ENCODE measurements at regions not wholly inside any gene's neighbourhood (a gene's known extent, or its start where the extent isn't known, plus 50 kb on each side); places are given as distances from the start of the nearest gene placed in this dataset.
"Not testable (repeated sequence)": the region's sequence is repeated elsewhere in the genome, so short reads cannot be mapped to it uniquely, and the experiment has no call there.

GRCh38 chr7:25694699-25695098 lies 457.3 kb upstream of the NFE2L3 start:
- Histone ChIP-seq H3K27ac (no peak overlapping the region), H3K27me3 (no peaks in the 10 kb centered on the region), H3K36me3 (no peaks in the 10 kb centered on the region), H3K4me3 (no peak overlapping the region), H3K9me3 (no peaks in the 10 kb centered on the region), H3K4me1 (no peaks in the 10 kb centered on the region)
- 75 to 83% methylated on average over 4 of the region's 4 CpGs for whole genome bisulfite sequencing, 2 donors
- intact Hi-C loops (cut with DNase I) = no loop called here
- TF ChIP-seq EP300 (IDR thresholded peaks at IDR 0.05) (no peak), CTCF (IDR thresholded peaks at IDR 0.05) (no peak), POLR2AphosphoS5 (IDR thresholded peaks at IDR 0.05) (no peak)
- DNase-seq = no peak

GRCh38 chr7:25696571-25696970 lies 455.4 kb upstream of the NFE2L3 start:
- no peak for DNase-seq
- Histone ChIP-seq H3K27ac (no peak overlapping the region), H3K4me3 (no peak overlapping the region), H3K9me3 (no peaks in the 10 kb centered on the region), H3K4me1 (no peaks in the 10 kb centered on the region), H3K27me3 (no peaks in the 10 kb centered on the region), H3K36me3 (no peaks in the 10 kb centered on the region)
- 86 to 92% methylated on average over 2 of the region's 2 CpGs for WGBS, 2 donors
- TF ChIP-seq POLR2AphosphoS5 (IDR thresholded peaks at IDR 0.05) = no peak
- TF ChIP-seq EP300 (IDR thresholded peaks at IDR 0.05) = no peak
- no peak for TF ChIP-seq CTCF (IDR thresholded peaks at IDR 0.05)
- no peak for TF ChIP-seq POLR2A (IDR thresholded peaks at IDR 0.05)
- intact Hi-C loops (cut with DNase I) = no loop called here

DNA sequence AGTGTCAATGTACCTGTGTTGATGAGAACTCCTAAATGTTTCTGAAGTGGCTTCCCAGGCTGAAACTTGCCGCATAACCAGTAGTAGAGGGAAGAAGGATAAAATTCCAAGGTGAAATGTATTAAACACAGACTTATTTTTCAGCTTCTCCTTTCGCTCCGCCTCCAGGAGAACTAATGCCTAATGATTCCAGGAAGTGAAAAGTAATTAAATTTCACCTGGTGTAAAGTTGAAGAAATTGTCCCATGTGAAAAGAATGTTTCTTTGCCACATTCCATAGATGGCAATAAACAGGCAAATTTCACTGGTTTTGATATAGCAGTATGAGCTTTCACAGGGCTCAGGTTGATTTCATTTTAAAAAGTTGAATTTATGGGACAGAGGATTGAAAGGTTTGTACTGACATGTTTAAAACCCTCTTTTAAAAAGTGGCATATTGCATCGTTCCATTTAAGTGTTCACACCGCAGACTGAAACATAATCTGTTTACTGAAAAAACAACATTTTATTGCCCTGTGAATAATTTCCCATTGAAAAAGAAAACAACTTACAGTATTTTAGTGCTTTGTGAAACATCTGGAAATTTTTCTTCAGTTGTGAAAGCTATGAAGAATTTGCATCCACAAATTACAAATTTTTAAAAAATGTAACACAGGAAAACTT lies 453.4 kb upstream of the NFE2L3 start:
- H3K4me3 ChIP-seq = no peak overlapping the region
- no peak overlapping the region for H3K27ac ChIP-seq
- H3K9me3 ChIP-seq = no peaks in the 10 kb centered on the region
- no peaks in the 10 kb centered on the region for H3K36me3 ChIP-seq
- H3K4me1 ChIP-seq = no peaks in the 10 kb centered on the region
- no peaks in the 10 kb centered on the region for H3K27me3 ChIP-seq
- intact Hi-C loops (cut with DNase I) = no loop called here
- TF ChIP-seq POLR2A (IDR thresholded peaks at IDR 0.05) = no peak
- no peak for TF ChIP-seq EP300 (IDR thresholded peaks at IDR 0.05)
- no peak for TF ChIP-seq POLR2AphosphoS5 (IDR thresholded peaks at IDR 0.05)
- no peak for TF ChIP-seq CTCF (IDR thresholded peaks at IDR 0.05)
- 72 to 86% methylated on average over 5 of the region's 5 CpGs for WGBS, 2 donors
- DNase-seq = no peak

- H3K9me3 ChIP-seq; H3K27ac ChIP-seq; H3K36me3 ChIP-seq; intact Hi-C loops (cut with DNase I); H3K4me1 ChIP-seq; DNase-seq; H3K27me3 ChIP-seq; H3K4me3 ChIP-seq: not testable (repeated sequence)
- 91 to 94% methylated on average over 7 of the region's 7 CpGs for WGBS, 2 donors
Observed at GRCh38 chr7:25700141-25700540, 451.9 kb upstream of the NFE2L3 start.

DNA sequence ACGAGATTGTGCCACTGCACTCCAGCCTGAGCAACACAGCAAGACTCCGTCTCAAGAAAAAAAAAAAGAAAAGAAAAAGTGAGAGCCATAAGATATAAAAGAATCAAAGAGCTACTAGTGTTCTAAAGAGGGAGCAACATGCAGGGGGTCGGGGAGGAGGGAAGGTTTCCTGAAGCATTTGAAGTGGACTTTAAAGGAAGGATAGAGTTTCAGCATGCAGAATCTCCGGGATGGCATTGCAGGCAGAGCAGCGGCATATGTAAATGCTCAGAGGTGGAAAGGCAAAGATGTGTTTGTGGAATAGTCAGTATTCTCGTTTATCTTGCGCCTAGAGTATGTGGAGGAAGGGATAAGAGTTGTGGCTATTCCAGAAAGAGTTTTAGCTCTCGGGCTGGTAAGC lies 447.6 kb upstream of the NFE2L3 start:
- intact Hi-C loops (cut with DNase I) = no loop called here
- Histone ChIP-seq H3K36me3 (no peaks in the 10 kb centered on the region), H3K9me3 (no peaks in the 10 kb centered on the region), H3K4me3 (no peak overlapping the region), H3K27me3 (no peaks in the 10 kb centered on the region), H3K27ac (no peak overlapping the region), H3K4me1 (peaks cover 0 to 12% (median 10%) of the 10 kb centered on the region in 4 donors)
- TF ChIP-seq POLR2AphosphoS5 (IDR thresholded peaks at IDR 0.05) (no peak), POLR2A (IDR thresholded peaks at IDR 0.05) (no peak)
- DNase-seq = no peak
- WGBS, 2 donors = 94 to 95% methylated on average over 8 of the region's 8 CpGs

DNA sequence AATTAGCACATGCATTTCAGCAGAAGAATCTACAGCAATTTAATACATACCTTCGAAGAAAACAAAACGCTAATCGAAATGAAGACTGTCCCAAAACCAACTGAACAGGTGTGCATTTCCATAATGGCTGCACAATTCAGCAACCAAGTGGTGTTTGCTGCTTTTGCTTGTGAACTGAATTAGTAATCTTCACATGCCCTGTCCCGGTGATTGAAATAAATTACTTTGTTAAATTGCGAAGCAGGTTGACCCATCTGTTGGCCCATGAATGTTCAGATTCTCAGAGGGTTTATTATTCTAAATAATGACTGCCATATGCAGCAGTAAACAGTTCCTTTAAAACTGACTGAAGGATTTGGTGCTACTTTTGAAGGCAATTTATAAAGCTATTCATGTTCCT lies 445.2 kb upstream of the NFE2L3 start:
- TF ChIP-seq CTCF (IDR thresholded peaks at IDR 0.05) (no peak), POLR2A (IDR thresholded peaks at IDR 0.05) (no peak), EP300 (IDR thresholded peaks at IDR 0.05) (no peak), POLR2AphosphoS5 (IDR thresholded peaks at IDR 0.05) (no peak)
- peaks cover 0 to 16% (median 12%) of the 10 kb centered on the region in 4 donors for H3K4me1 ChIP-seq
- no peak overlapping the region for H3K4me3 ChIP-seq
- no peaks in the 10 kb centered on the region for H3K9me3 ChIP-seq
- no peaks in the 10 kb centered on the region for H3K36me3 ChIP-seq
- H3K27me3 ChIP-seq = no peaks in the 10 kb centered on the region
- intact Hi-C loops (cut with DNase I) = no loop called here
- H3K27ac ChIP-seq = no peak overlapping the region
- DNase-seq = no peak
- WGBS, 2 donors = 95 to 97% methylated on average over 5 of the region's 5 CpGs

Measured in sigmoid colon (tissue), 6 donors.